HG03439 (cell line): ENCODE measurements at regions not wholly inside any gene's neighbourhood (a gene's known extent, or its start where the extent isn't known, plus 50 kb on each side); places are given as distances from the start of the nearest gene placed in this dataset.
"Not testable (repeated sequence)": the region's sequence is repeated elsewhere in the genome, so short reads cannot be mapped to it uniquely, and the experiment has no call there.

ENCODE experiments used
- ATAC-seq: cut with Tn5 transposase; IDR thresholded peaks from one replicate; pipeline ENCODE4 v1.9.1; 2021; ENCODE audit warnings: mild to moderate bottlenecking, moderate library complexity; ENCODE audit not compliant: unreplicated experiment

DNA sequence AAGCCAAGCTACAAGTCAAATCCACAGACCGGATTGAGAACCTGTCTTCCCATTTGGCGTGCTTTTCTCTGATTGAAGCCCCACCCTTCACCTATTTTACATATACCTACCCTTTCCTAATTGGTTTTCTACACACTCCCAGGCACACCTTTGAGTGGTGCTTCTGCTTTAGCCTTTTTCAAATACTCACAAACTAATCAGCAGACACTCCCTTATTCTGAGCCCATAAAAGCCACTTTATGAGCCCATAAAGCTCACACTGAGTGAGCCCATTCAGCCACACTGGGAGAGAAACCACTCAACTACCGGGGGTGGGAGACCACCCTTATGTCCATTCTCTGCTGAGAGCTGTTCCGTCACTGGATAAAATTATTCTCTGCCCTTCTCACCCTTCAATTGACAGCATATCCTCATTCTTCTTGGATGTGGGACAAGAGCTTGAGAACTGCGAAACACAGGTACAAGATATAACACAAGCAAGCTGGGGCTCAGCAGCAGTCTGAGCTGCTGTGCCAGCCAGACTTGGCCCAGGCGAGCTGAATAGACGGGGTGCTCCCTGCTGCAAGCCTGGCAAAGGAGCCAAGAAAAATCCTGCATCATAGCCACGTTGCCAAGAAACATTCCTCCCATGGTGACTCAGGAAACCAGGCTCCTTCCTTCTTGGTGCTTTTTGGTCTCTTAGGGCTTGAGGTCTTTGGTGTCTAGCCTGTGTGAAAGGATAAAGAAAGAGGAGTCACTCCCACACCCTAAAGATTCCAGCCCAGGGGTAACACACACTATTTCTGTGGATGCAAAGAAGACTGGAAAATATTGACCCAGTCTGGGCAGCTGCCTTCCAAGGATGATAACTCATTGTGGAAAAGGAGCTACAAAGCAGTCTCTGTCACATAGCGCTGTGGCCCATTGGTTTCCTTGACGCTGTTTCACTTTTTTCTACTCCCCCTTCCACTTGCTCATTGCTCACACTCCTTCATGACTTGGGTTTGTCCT is 609.7 kb downstream of the MCTP2 start:
- no peak for ATAC-seq

DNA sequence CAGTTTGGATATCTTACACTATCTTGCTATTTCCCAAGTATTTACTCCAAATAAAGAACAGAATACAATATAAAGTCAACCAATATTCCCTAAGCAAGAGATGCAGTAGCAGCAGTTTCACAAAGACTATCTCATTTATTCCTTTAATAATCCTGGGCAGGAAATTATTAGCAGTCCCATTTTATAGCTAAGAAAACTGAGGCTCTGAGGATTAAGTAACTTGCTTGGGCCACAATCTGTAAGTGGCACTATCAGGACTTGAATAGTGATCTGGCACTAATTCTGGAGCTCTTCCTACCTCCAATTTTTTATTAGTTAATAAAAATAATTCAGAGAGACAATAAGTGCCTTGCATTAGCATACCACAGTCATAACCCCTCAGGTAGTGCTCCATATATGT is 611.7 kb downstream of the MCTP2 start:
- ATAC-seq, result no peak

DNA sequence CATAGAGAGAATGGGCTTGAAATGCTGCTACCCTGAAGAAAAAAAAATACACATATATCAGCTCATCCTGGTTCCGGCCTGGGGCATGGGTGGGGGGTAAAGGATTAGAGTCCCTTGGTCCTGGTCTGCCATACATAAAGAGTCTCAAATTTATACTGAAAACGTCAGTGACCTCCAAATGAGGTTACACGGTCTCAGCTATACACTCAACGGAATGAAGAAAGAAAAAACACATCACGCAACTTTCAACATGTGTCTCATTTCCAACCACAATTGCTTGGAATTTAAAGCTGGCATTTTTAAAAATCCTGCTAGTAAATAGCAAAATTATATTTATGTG is 612.8 kb downstream of the MCTP2 start:
- no peak for ATAC-seq

GRCh38 chr15:94844538-94845389 is 613.4 kb downstream of the MCTP2 start:
- ATAC-seq, result no peak

DNA sequence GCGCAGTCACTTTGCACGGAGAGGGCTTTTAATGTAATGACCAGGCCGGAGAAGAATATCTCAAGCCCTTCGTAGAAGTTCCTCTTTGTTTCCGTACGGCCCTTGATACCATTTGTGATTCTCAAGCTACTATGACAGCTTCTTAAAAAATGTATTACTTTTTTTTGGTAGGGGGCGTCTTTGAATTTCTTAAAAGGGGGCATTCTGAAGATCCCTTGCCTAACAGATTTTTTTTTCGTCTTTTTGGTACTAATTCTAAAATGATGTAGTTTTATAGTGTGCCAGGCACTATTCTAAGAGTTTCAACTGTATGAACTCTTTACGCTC is 614.0 kb downstream of the MCTP2 start:
- ATAC-seq, result no peak

GRCh38 chr15:94847325-94847724 is 616.0 kb downstream of the MCTP2 start:
- no peak for ATAC-seq

- ATAC-seq, result no peak
Observed at GRCh38 chr15:94848054-94848453, 616.7 kb downstream of the MCTP2 start.

- ATAC-seq, result no peak
Observed at GRCh38 chr15:94855018-94855408, 623.7 kb downstream of the MCTP2 start.

- ATAC-seq, result no peak
Observed at GRCh38 chr15:94855409-94856266, 624.3 kb downstream of the MCTP2 start.

- no peak for ATAC-seq
Observed at GRCh38 chr15:94856267-94856854, 625.0 kb downstream of the MCTP2 start.

DNA sequence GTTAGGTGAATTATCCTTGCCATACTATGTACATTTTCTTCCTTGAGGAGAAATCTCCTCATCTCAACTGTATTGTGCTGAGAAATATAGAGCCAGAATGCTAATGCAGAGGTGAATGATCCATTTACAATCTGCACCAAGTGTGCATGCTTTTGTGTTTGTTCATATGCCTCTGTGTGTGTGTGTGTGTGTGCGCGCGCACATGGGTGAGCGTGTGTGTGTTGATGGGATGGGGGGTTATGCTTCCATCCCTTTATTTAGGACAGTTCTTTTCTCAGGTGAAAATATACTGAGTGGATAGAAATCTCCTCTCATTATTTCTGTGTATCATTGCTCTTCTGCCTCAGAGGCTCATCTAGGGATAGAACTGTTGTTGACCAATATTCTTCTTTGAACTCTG is 626.1 kb downstream of the MCTP2 start:
- ATAC-seq, result no peak

- no peak for ATAC-seq
Observed at GRCh38 chr15:94858011-94858410, 626.6 kb downstream of the MCTP2 start.

- ATAC-seq, result no peak
Observed at GRCh38 chr15:94858449-94858848, 627.1 kb downstream of the MCTP2 start.

- ATAC-seq, result no peak
Observed at GRCh38 chr15:94858920-94859319, 627.6 kb downstream of the MCTP2 start.

GRCh38 chr15:94864600-94864999 is 633.2 kb downstream of the MCTP2 start:
- ATAC-seq, result no peak

DNA sequence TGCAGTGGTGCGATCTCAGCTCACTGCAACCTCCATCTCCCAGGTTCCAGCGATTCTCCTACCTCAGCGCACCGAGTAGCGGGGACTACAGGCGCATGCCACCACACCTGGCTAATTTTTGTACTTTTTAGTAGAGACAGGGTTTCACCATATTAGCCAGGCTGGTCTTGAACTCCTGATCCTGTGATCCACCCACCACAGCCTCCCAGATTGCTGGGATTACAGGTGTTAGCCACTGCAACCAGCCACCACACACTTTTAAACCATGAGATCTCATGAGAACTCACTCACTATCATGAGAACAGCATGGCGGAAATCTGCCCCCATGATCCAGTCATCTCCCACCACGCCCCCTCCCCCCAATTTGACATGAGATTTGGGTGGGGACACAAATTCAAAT is 636.9 kb downstream of the MCTP2 start:
- not testable (repeated sequence) for ATAC-seq

DNA sequence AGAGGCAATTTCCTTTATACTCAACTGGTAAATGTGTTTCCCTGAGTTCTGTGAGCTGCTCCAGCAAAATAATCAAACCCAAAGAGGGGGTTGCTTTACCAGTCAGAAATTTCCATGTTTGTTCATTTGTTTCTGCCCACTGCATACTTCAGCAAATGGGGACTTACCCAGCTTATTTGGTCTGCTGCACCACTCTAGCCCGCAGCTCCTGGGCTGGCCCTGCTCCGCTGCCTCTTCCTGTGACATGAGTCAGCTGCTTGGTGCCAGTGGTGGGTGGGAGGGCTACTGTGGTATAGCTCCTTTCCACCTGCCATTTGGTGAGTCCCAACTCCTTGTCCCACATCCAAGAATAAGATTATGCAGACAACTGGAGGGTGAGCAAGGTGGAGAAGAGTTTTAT is 644.2 kb downstream of the MCTP2 start:
- no peak for ATAC-seq

- ATAC-seq, result no peak
Observed at GRCh38 chr15:94877833-94878232, 646.5 kb downstream of the MCTP2 start.

- no peak for ATAC-seq
Observed at GRCh38 chr15:94882071-94882712, 650.8 kb downstream of the MCTP2 start.

DNA sequence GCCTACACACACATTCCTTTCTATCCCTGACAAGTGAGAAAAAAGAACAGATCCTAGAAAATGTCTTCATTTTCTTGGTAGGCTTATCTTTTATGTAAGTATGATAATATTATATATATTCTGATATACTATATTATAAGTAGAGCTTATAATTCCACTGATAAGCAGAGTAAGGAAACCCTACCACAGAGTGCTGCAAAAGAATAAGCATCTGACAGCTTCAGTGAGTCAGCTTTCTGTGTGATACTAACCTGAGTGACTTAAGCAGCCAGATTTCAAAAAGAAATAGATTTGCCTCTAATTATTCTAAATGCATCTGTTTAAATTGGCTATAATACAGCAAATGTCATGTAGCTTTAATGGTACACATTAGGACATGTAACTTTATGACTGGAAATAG is 656.0 kb downstream of the MCTP2 start:
- ATAC-seq, result no peak
